ENCODE measurements at regions not wholly inside any gene's neighbourhood (a gene's known extent, or its start where the extent isn't known, plus 50 kb on each side); places are given as distances from the start of the nearest gene placed in this dataset.

DNA sequence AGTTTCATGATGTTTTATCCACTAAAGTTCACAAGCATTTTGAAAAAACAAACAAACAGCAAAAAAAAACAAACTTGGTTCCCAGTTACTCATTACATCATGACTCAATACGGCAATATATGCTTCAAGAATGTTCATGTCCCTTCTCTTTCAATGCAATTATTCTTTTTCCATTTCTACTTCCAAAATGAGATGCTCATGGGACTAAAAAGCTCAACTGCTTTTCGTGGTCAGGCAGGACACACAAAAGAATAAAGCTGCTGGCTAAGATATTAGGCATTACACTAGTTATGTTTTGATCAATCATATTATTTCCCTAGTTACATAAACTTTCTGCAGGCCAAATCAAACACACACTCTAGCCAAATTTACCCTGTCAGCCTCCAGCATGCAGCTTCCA, 301.3 kb downstream of the EPHA4 start (continued):
- TF ChIP-seq, protein P1, sequence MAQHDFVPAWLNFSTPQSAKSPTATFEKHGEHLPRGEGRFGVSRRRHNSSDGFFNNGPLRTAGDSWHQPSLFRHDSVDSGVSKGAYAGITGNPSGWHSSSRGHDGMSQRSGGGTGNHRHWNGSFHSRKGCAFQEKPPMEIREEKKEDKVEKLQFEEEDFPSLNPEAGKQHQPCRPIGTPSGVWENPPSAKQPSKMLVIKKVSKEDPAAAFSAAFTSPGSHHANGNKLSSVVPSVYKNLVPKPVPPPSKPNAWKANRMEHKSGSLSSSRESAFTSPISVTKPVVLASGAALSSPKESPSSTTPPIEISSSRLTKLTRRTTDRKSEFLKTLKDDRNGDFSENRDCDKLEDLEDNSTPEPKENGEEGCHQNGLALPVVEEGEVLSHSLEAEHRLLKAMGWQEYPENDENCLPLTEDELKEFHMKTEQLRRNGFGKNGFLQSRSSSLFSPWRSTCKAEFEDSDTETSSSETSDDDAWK (CRISPR knock-in tag; IDR thresholded peaks at IDR 0.05) = no peak
- TF ChIP-seq, protein P2, sequence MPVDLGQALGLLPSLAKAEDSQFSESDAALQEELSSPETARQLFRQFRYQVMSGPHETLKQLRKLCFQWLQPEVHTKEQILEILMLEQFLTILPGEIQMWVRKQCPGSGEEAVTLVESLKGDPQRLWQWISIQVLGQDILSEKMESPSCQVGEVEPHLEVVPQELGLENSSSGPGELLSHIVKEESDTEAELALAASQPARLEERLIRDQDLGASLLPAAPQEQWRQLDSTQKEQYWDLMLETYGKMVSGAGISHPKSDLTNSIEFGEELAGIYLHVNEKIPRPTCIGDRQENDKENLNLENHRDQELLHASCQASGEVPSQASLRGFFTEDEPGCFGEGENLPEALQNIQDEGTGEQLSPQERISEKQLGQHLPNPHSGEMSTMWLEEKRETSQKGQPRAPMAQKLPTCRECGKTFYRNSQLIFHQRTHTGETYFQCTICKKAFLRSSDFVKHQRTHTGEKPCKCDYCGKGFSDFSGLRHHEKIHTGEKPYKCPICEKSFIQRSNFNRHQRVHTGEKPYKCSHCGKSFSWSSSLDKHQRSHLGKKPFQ (CRISPR knock-in tag; IDR thresholded peaks at IDR 0.05; ENCODE audit: insufficient replicate concordance) = no peak
- TF ChIP-seq FOSL1 (CRISPR knock-in tag; IDR thresholded peaks at IDR 0.05; ENCODE audit: borderline replicate concordance) (no peak), ZFP62 (CRISPR knock-in tag; IDR thresholded peaks at IDR 0.05) (no peak), GZF1 (CRISPR knock-in tag; IDR thresholded peaks at IDR 0.05) (no peak)

DNA sequence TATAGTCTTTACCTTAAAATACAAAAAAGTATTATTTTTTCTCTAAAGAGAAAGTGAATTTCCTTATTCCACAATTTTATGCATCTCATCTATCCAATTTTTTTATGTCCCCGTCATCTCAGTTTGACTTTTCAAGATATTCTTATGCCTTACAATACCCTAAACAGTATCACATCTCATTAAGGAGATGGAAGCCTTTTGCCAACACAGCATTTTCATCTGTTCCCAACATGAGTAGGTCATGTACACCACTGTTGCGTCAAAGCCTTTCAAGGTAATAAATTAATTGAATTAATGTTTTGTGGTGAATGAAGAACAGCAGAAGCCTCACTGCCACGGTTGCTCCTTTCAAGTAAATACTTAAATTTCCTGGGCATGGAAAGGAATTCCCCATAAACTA, 299.4 kb downstream of the EPHA4 start:
- Histone ChIP-seq H3K9me3 (ENCODE audit: low read length) (no peaks in the 10 kb centered on the region), H3K4me2 (ENCODE audit: low read depth, low read length) (no peak overlapping the region), H3K27ac (ENCODE audit: extremely low read length, insufficient read depth, low read length) (no peak overlapping the region), H3K4me3 (replicated peaks in 1 of 3; ENCODE audit: insufficient read depth in 1 of 3, low read depth in 2 of 3, low read length in 3 of 3) (no peak overlapping the region), H4K20me1 (ENCODE audit: insufficient read depth, low read length) (no peaks in the 10 kb centered on the region), H2AFZ (ENCODE audit: low read length) (no peak overlapping the region), H3K9ac (ENCODE audit: insufficient read depth, low read depth, low read length) (no peak overlapping the region), H3K4me1 (ENCODE audit: insufficient read depth, low read length) (no peaks in the 10 kb centered on the region), H3K27me3 (ENCODE audit: control insufficient read depth in 1 of 2, insufficient read depth in 2 of 2, low read length in 2 of 2) (no peaks in the 10 kb centered on the region), H3K36me3 (replicated peaks in 1 of 2; ENCODE audit: control insufficient read depth in 1 of 2, insufficient read depth in 2 of 2, low read length in 2 of 2) (no peaks in the 10 kb centered on the region), H3K79me2 (ENCODE audit: insufficient read depth, low read length) (no peaks in the 10 kb centered on the region)
- CTCF ChIA-PET (ENCODE audit: low intra/inter-chr PET ratio, low total read pairs) = no interaction called here
- intact Hi-C loops (cut with micrococcal nuclease; ENCODE audit: unreplicated experiment) (no loop called here), in situ Hi-C loops (cut with HindIII; ENCODE audit: extremely low pct_ligation_motif_present, low pct_unique_long_range_greater_than_20kb) (no loop called here)
- 1% methylated on average over 3 of the region's 3 CpGs for WGBS (ENCODE audit: low lambda C conversion rate)
- FAIRE-seq (no peak), DNase-seq (ENCODE audit: low spot score) (no peak), ATAC-seq (no peak)
- TF ChIP-seq, protein P3, sequence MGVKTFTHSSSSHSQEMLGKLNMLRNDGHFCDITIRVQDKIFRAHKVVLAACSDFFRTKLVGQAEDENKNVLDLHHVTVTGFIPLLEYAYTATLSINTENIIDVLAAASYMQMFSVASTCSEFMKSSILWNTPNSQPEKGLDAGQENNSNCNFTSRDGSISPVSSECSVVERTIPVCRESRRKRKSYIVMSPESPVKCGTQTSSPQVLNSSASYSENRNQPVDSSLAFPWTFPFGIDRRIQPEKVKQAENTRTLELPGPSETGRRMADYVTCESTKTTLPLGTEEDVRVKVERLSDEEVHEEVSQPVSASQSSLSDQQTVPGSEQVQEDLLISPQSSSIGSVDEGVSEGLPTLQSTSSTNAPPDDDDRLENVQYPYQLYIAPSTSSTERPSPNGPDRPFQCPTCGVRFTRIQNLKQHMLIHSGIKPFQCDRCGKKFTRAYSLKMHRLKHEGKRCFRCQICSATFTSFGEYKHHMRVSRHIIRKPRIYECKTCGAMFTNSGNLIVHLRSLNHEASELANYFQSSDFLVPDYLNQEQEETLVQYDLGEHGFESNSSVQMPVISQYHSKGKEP (CRISPR knock-in tag; IDR thresholded peaks at IDR 0.05) = no peak
- TF ChIP-seq ZFP90 (CRISPR knock-in tag; IDR thresholded peaks at IDR 0.05; ENCODE audit: borderline replicate concordance) = no peak
- peak; percentile 54; the same call in 1 of the 2 replicates for TF ChIP-seq MAFF (IDR thresholded peaks at IDR 0.05; ENCODE audit: low read depth, low read length)
- no peak for TF ChIP-seq SMARCC2 (IDR thresholded peaks at IDR 0.05)
- TF ChIP-seq, protein P4, sequence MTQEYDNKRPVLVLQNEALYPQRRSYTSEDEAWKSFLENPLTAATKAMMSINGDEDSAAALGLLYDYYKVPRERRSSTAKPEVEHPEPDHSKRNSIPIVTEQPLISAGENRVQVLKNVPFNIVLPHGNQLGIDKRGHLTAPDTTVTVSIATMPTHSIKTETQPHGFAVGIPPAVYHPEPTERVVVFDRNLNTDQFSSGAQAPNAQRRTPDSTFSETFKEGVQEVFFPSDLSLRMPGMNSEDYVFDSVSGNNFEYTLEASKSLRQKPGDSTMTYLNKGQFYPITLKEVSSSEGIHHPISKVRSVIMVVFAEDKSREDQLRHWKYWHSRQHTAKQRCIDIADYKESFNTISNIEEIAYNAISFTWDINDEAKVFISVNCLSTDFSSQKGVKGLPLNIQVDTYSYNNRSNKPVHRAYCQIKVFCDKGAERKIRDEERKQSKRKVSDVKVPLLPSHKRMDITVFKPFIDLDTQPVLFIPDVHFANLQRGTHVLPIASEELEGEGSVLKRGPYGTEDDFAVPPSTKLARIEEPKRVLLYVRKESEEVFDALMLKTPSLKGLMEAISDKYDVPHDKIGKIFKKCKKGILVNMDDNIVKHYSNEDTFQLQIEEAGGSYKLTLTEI (CRISPR knock-in tag; conservative IDR thresholded peaks at IDR 0.05) = no peak
- no peak for TF ChIP-seq JUNB (CRISPR knock-in tag; IDR thresholded peaks at IDR 0.05; ENCODE audit: borderline replicate concordance)
- TF ChIP-seq MAFK (conservative IDR thresholded peaks at IDR 0.05 in 1 of 2, IDR thresholded peaks at IDR 0.05 in 1 of 2; ENCODE audit: low read length in 2 of 2) = peak; percentile 46 to 74; a peak in 3 of 4 replicates
- TF ChIP-seq, protein P5, sequence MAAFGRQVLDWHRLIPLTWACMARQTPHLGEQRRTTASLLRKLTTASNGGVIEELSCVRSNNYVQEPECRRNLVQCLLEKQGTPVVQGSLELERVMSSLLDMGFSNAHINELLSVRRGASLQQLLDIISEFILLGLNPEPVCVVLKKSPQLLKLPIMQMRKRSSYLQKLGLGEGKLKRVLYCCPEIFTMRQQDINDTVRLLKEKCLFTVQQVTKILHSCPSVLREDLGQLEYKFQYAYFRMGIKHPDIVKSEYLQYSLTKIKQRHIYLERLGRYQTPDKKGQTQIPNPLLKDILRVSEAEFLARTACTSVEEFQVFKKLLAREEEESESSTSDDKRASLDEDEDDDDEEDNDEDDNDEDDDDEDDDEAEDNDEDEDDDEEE (CRISPR knock-in tag; IDR thresholded peaks at IDR 0.05) = no peak
- BruUV-seq (replicated peaks) = no TSS peak
- POLR2A ChIA-PET = no interaction called here
